Activated T-cell treated with anti-CD3 and anti-CD28 coated beads, Interleukin-2, amount 50 U/mL, for 24 hours (primary cell): ENCODE measurements at regions not wholly inside any gene's neighbourhood (a gene's known extent, or its start where the extent isn't known, plus 50 kb on each side); places are given as distances from the start of the nearest gene placed in this dataset.

Experiments
- DNase-seq: peaks from one replicate; pipeline ENCODE4 v3.0.0-alpha.2; 2020
- H3K27ac Mint-ChIP-seq: 2 replicates; pipeline ENCODE4 v1.8.0; 2020; ENCODE audit warnings: mild to moderate bottlenecking, mixed read lengths
- H3K27me3 Mint-ChIP-seq: 2 replicates; pipeline ENCODE4 v1.8.0; 2020; ENCODE audit warnings: mixed read lengths
- H3K36me3 Mint-ChIP-seq: 2 replicates; pipeline ENCODE4 v1.8.0; 2020; ENCODE audit warnings: low read depth, mixed read lengths
- H3K4me1 Mint-ChIP-seq: 2 replicates; pipeline ENCODE4 v1.8.0; 2020; ENCODE audit warnings: low read depth, mixed read lengths
- H3K4me3 Mint-ChIP-seq: 2 replicates; pipeline ENCODE4 v1.8.0; 2020; ENCODE audit warnings: mild to moderate bottlenecking, moderate library complexity, mixed read lengths
- H3K9me3 Mint-ChIP-seq: 2 replicates; pipeline ENCODE4 v1.8.0; 2020; ENCODE audit warnings: mixed read lengths

GRCh38 chr2:30034052-30034775, 112.6 kb upstream of the YPEL5 start:
- DNase-seq = no peak

GRCh38 chr2:30037016-30037415, 109.8 kb upstream of the YPEL5 start:
- H3K4me1 Mint-ChIP-seq = peaks cover 7% of the 10 kb centered on the region
- H3K27ac Mint-ChIP-seq = no peak overlapping the region
- H3K27me3 Mint-ChIP-seq = peaks cover 22% of the 10 kb centered on the region
- no peaks in the 10 kb centered on the region for H3K36me3 Mint-ChIP-seq
- DNase-seq = no peak
- H3K4me3 Mint-ChIP-seq = no peak overlapping the region
- H3K9me3 Mint-ChIP-seq = no peaks in the 10 kb centered on the region

More at GRCh38 chr2:30034052-30034775, 112.6 kb upstream of the YPEL5 start:
- H3K4me3 Mint-ChIP-seq = no peak overlapping the region
- no peak overlapping the region for H3K27ac Mint-ChIP-seq
- peaks cover 24% of the 10 kb centered on the region for H3K27me3 Mint-ChIP-seq
- no peaks in the 10 kb centered on the region for H3K4me1 Mint-ChIP-seq
- no peaks in the 10 kb centered on the region for H3K36me3 Mint-ChIP-seq
- H3K9me3 Mint-ChIP-seq = no peaks in the 10 kb centered on the region

- H3K36me3 Mint-ChIP-seq = no peaks in the 10 kb centered on the region
- H3K27ac Mint-ChIP-seq = no peak overlapping the region
- H3K4me3 Mint-ChIP-seq = no peak overlapping the region
- DNase-seq = no peak
- H3K9me3 Mint-ChIP-seq = no peaks in the 10 kb centered on the region
- peaks cover 28% of the 10 kb centered on the region for H3K27me3 Mint-ChIP-seq
- H3K4me1 Mint-ChIP-seq = peaks cover 7% of the 10 kb centered on the region
These were observed 108.4 kb upstream of the YPEL5 start for GRCh38 chr2:30038419-30038818.

DNA sequence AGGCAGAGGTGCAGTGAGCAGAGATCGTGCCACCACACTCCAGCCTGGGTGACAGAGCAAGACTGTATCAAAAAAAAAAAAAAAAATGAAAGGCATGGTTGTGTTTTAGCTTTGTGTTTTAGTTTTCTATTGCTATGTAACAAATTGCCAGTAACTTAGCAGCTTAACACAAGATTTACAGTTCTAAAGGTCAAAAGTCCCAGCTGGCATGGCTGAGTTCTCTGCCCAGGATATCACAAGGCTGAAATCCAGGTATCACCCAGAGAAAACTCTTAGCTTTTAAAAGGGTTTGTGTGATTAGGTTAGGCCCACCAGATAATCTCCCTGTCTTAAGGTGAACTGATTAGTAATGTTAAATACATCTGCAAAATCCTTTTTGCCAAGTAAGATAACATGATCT, 107.7 kb upstream of the YPEL5 start:
- H3K27me3 Mint-ChIP-seq = peaks cover 33% of the 10 kb centered on the region
- H3K4me3 Mint-ChIP-seq = no peak overlapping the region
- H3K36me3 Mint-ChIP-seq = no peaks in the 10 kb centered on the region
- no peak for DNase-seq
- H3K4me1 Mint-ChIP-seq = peaks cover 7% of the 10 kb centered on the region
- H3K9me3 Mint-ChIP-seq = no peaks in the 10 kb centered on the region
- no peak overlapping the region for H3K27ac Mint-ChIP-seq

- Mint-ChIP-seq H3K9me3 (no peaks in the 10 kb centered on the region), H3K4me1 (peaks cover 7% of the 10 kb centered on the region), H3K27me3 (peaks cover 42% of the 10 kb centered on the region), H3K27ac (no peak overlapping the region), H3K36me3 (no peaks in the 10 kb centered on the region), H3K4me3 (no peak overlapping the region)
- DNase-seq = no peak
These were observed 106.7 kb upstream of the YPEL5 start for GRCh38 chr2:30040147-30040546.

GRCh38 chr2:30041884-30042283, 104.9 kb upstream of the YPEL5 start:
- H3K27ac Mint-ChIP-seq = no peak overlapping the region
- DNase-seq = no peak
- no peak overlapping the region for H3K4me3 Mint-ChIP-seq
- H3K4me1 Mint-ChIP-seq = peaks cover 7% of the 10 kb centered on the region
- H3K27me3 Mint-ChIP-seq = peaks cover 42% of the 10 kb centered on the region
- H3K9me3 Mint-ChIP-seq = no peaks in the 10 kb centered on the region
- no peaks in the 10 kb centered on the region for H3K36me3 Mint-ChIP-seq

GRCh38 chr2:30046396-30046795, 100.4 kb upstream of the YPEL5 start:
- Mint-ChIP-seq H3K4me1 (no peaks in the 10 kb centered on the region), H3K4me3 (no peak overlapping the region), H3K36me3 (no peaks in the 10 kb centered on the region), H3K27ac (no peak overlapping the region), H3K27me3 (peaks cover 48% of the 10 kb centered on the region), H3K9me3 (no peaks in the 10 kb centered on the region)
- no peak for DNase-seq

GRCh38 chr2:30046979-30047378, 99.8 kb upstream of the YPEL5 start:
- Mint-ChIP-seq H3K9me3 (no peaks in the 10 kb centered on the region), H3K4me3 (no peak overlapping the region), H3K36me3 (no peaks in the 10 kb centered on the region), H3K27ac (no peak overlapping the region), H3K4me1 (no peaks in the 10 kb centered on the region), H3K27me3 (peaks cover 44% of the 10 kb centered on the region)
- DNase-seq = no peak

- H3K27me3 Mint-ChIP-seq = peaks cover 45% of the 10 kb centered on the region
- no peaks in the 10 kb centered on the region for H3K36me3 Mint-ChIP-seq
- H3K4me3 Mint-ChIP-seq = no peak overlapping the region
- no peak for DNase-seq
- H3K4me1 Mint-ChIP-seq = no peaks in the 10 kb centered on the region
- no peaks in the 10 kb centered on the region for H3K9me3 Mint-ChIP-seq
- no peak overlapping the region for H3K27ac Mint-ChIP-seq
These were observed 98.1 kb upstream of the YPEL5 start for GRCh38 chr2:30048636-30049175.

GRCh38 chr2:30055548-30055947, 91.3 kb upstream of the YPEL5 start:
- H3K36me3 Mint-ChIP-seq = no peaks in the 10 kb centered on the region
- no peak overlapping the region for H3K27ac Mint-ChIP-seq
- H3K9me3 Mint-ChIP-seq = no peaks in the 10 kb centered on the region
- no peaks in the 10 kb centered on the region for H3K4me1 Mint-ChIP-seq
- no peak overlapping the region for H3K4me3 Mint-ChIP-seq
- no peak for DNase-seq
- H3K27me3 Mint-ChIP-seq = peaks cover 36% of the 10 kb centered on the region

DNA sequence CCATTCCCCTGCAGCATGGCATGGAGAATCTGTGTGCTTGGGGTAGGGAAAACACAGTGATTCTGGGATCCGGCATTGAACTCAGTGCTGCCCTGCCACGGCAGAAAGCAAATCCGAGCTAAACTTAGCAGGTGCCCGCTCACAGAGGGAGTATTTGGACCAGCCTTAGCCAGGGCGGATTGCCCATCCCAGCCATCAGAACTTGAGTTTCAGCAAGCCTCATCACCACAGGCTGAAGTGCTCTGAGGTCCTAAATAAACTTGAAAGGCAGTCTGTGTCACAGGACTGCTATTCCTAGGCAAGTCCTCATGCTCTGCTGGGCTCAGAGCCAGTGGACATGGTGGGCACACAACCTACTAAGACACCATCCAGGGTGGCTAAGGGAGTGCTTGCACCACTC, 86.2 kb upstream of the YPEL5 start:
- Mint-ChIP-seq H3K36me3 (no peaks in the 10 kb centered on the region), H3K27ac (no peak overlapping the region), H3K9me3 (peaks cover 29% of the 10 kb centered on the region), H3K4me3 (no peak overlapping the region), H3K27me3 (peaks cover 30% of the 10 kb centered on the region), H3K4me1 (no peaks in the 10 kb centered on the region)
- no peak for DNase-seq

GRCh38 chr2:30068067-30068466, 78.7 kb upstream of the YPEL5 start:
- Mint-ChIP-seq H3K9me3 (peaks cover 21% of the 10 kb centered on the region), H3K4me3 (no peak overlapping the region), H3K27ac (no peak overlapping the region), H3K36me3 (no peaks in the 10 kb centered on the region), H3K4me1 (no peaks in the 10 kb centered on the region), H3K27me3 (peaks cover 26% of the 10 kb centered on the region)
- no peak for DNase-seq

- Mint-ChIP-seq H3K4me1 (no peaks in the 10 kb centered on the region), H3K27ac (no peak overlapping the region), H3K4me3 (no peak overlapping the region), H3K36me3 (no peaks in the 10 kb centered on the region), H3K27me3 (peaks cover 24% of the 10 kb centered on the region), H3K9me3 (no peaks in the 10 kb centered on the region)
- DNase-seq = peak; percentile 54
These were observed 74.5 kb upstream of the YPEL5 start for GRCh38 chr2:30072250-30072842.

- no peaks in the 10 kb centered on the region for H3K36me3 Mint-ChIP-seq
- no peaks in the 10 kb centered on the region for H3K4me1 Mint-ChIP-seq
- peaks cover 24% of the 10 kb centered on the region for H3K27me3 Mint-ChIP-seq
- H3K4me3 Mint-ChIP-seq = no peak overlapping the region
- no peaks in the 10 kb centered on the region for H3K9me3 Mint-ChIP-seq
- DNase-seq = no peak
- no peak overlapping the region for H3K27ac Mint-ChIP-seq
These were observed 73.3 kb upstream of the YPEL5 start for GRCh38 chr2:30073523-30073922.

DNA sequence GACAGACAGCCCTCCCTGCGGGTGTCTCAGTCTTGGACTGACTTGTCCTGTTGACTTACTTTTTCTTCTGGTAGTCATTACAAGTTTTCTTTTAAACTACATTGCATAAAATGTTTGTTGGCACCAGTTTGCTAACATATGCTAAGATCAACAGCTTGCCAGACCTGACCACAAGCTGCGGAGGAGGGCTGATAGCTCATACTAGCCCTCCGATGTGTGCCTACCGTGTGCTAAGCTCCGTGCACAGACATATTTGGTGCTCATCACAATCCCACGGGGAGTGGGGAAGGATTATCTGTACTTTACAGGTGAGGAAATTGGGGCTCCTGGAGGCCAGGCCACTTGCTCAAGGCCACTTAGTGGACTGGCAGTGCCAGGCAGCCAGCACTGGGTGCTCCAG, 72.8 kb upstream of the YPEL5 start:
- Mint-ChIP-seq H3K4me1 (no peaks in the 10 kb centered on the region), H3K9me3 (no peaks in the 10 kb centered on the region), H3K27ac (no peak overlapping the region), H3K27me3 (peaks cover 23% of the 10 kb centered on the region), H3K36me3 (no peaks in the 10 kb centered on the region), H3K4me3 (no peak overlapping the region)
- DNase-seq = no peak
